ENCODE measurements at regions not wholly inside any gene's neighbourhood (a gene's known extent, or its start where the extent isn't known, plus 50 kb on each side); places are given as distances from the start of the nearest gene placed in this dataset.
"Not testable (repeated sequence)": the region's sequence is repeated elsewhere in the genome, so short reads cannot be mapped to it uniquely, and the experiment has no call there.

DNA sequence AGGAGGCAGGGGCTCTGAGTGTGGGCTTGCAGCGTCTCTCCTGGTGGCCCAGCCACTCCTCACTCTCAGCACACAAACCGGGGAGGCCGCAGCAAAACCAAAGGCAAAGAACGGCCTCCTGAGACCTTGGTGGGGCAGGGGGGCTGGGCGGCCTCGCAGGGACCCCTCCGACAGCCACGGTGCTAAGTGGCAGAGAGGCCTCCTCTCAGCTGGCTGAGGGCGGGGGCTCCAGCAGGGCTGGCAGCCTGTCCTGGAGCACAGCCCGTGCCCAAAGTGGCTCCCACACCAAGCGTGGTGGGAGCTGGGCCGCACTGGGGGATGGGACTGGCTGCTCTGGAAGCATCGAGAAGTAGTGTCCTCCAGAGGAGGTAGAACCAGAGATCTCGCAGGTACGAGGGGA lies 334.4 kb downstream of the QKI start:
- Histone ChIP-seq H3F3A (ENCODE audit: insufficient read depth) (no peaks in the 10 kb centered on the region), H3K79me2 (ENCODE audit: insufficient read depth, low read length) (no peaks in the 10 kb centered on the region), H3K9me2 (replicated peaks; ENCODE audit: insufficient read depth, low read length) (no peaks in the 10 kb centered on the region), H3K4me3 (ENCODE audit: insufficient read depth, low read length, poor library complexity, severe bottlenecking) (no peak overlapping the region), H3K9me3 (ENCODE audit: insufficient read depth, low read length) (no peaks in the 10 kb centered on the region), H3K9ac (ENCODE audit: low read length) (no peak overlapping the region), H4K20me1 (ENCODE audit: low read depth, low read length) (no peaks in the 10 kb centered on the region), H3K4me2 (ENCODE audit: low read depth, low read length, poor library complexity, severe bottlenecking) (no peak overlapping the region), H3K27me3 (ENCODE audit: low read length) (no peaks in the 10 kb centered on the region), H3K36me3 (ENCODE audit: low read length) (no peaks in the 10 kb centered on the region), H2AFZ (ENCODE audit: low read depth, low read length, severe bottlenecking) (no peak overlapping the region), H3K27ac (ENCODE audit: low read depth, low read length) (no peak overlapping the region)
- no peak for TF ChIP-seq EZH2phosphoT487 (conservative IDR thresholded peaks at IDR 0.05; ENCODE audit: low read length)
- TF ChIP-seq CTCF (IDR thresholded peaks at IDR 0.05; ENCODE audit: insufficient read depth, low read length, poor library complexity, severe bottlenecking): no peak

DNA sequence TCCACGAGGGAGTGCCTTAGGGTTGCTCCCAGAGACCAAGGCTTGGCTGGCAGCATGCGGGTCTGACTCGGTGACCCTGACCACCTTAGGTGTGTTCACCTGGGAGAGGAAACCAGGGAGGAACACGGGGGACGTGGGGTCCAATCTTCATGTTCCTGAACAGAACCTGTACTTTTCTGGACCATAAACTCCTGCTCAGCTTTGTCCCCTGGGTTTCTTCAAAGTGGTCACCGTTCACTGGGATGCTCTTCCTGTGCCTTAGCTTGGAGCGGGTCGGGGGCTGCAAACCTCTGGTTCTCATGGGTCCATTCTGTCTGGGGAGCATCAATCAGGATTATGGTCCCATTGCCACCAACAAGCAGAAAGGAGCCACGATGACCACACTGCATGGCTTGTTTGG lies 333.5 kb downstream of the QKI start:
- H3K27ac ChIP-seq (ENCODE audit: low read depth, low read length): no peak overlapping the region
- H3F3A ChIP-seq (ENCODE audit: insufficient read depth): no peaks in the 10 kb centered on the region
- H3K4me3 ChIP-seq (ENCODE audit: insufficient read depth, low read length, poor library complexity, severe bottlenecking): no peak overlapping the region
- H3K9ac ChIP-seq (ENCODE audit: low read length): no peak overlapping the region
- no peaks in the 10 kb centered on the region for H3K9me2 ChIP-seq (replicated peaks; ENCODE audit: insufficient read depth, low read length)
- no peaks in the 10 kb centered on the region for H3K79me2 ChIP-seq (ENCODE audit: insufficient read depth, low read length)
- no peaks in the 10 kb centered on the region for H4K20me1 ChIP-seq (ENCODE audit: low read depth, low read length)
- H3K4me2 ChIP-seq (ENCODE audit: low read depth, low read length, poor library complexity, severe bottlenecking): no peak overlapping the region
- H3K36me3 ChIP-seq (ENCODE audit: low read length): no peaks in the 10 kb centered on the region
- no peaks in the 10 kb centered on the region for H3K9me3 ChIP-seq (ENCODE audit: insufficient read depth, low read length)
- H3K27me3 ChIP-seq (ENCODE audit: low read length): no peaks in the 10 kb centered on the region
- no peak for TF ChIP-seq CTCF (IDR thresholded peaks at IDR 0.05; ENCODE audit: insufficient read depth, low read length, poor library complexity, severe bottlenecking)
- TF ChIP-seq EZH2phosphoT487 (conservative IDR thresholded peaks at IDR 0.05; ENCODE audit: low read length): no peak
- no peak overlapping the region for H2AFZ ChIP-seq (ENCODE audit: low read depth, low read length, severe bottlenecking)

DNA sequence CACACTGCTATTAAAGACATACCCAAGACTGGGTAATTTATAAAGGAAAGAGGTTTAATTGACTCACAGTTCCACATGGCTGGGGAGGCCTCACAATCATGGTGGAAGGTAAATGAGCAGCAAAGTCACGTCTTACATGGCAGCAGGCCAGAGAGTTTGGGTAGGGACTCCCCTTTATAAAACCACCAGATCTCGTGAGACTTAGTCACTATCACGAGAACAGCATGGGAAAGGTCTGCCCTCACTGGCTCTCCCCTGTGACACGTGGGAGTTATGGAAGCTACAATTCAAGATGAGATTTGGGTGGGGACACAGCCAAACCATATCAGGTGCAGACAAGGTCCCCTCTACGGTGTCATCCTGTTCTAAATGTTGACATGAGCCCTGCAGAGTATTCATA lies 332.5 kb downstream of the QKI start:
- not testable (repeated sequence) for H3K9me2 ChIP-seq (replicated peaks; ENCODE audit: insufficient read depth, low read length); H3K27ac ChIP-seq (ENCODE audit: low read depth, low read length); H2AFZ ChIP-seq (ENCODE audit: low read depth, low read length, severe bottlenecking); H3K79me2 ChIP-seq (ENCODE audit: insufficient read depth, low read length); H3K4me3 ChIP-seq (ENCODE audit: insufficient read depth, low read length, poor library complexity, severe bottlenecking); H3K4me2 ChIP-seq (ENCODE audit: low read depth, low read length, poor library complexity, severe bottlenecking); H3K9ac ChIP-seq (ENCODE audit: low read length); H3K9me3 ChIP-seq (ENCODE audit: insufficient read depth, low read length); H3K27me3 ChIP-seq (ENCODE audit: low read length); H4K20me1 ChIP-seq (ENCODE audit: low read depth, low read length); H3K36me3 ChIP-seq (ENCODE audit: low read length); H3F3A ChIP-seq (ENCODE audit: insufficient read depth)

DNA sequence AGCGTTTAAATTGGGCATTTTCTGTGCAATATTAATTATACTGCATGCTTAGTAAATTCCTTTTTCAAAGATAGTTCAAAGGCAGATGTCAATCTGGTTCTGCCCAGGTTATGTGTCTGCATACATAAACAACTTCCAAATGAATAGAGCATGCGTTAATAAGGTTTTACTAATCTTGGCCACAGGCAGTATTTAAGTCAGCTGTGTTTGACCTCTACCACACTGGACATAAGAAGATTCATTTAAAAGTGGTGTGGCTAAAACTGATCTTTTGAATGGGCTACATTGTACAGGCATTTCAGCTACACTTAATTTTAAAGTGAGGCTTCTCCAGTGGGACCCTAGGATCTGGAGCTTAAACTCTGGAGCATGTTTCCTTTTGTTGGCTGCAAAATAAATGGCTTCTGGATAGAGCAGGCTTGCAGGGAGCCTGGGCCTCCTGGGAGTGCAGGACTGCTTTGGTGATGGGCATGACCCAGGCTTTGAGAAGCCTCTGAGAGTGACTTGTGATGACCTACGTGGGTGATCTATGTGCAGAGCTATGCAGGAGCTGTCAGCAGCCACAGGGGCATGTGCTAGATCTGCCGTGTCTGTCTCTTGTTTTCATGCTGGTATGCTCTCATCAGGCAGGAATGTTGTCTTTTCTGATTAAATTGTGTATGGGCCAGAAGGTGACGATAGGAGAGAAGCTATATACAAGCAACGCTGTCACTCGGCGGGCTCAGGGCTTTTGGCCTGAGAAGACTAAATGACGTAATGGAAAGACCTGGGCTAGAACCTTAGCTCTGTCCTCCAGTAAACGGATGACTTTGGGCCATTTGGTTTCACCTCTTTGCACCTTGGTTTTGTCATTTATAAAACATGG lies 331.2 kb downstream of the QKI start:
- TF ChIP-seq EZH2phosphoT487 (conservative IDR thresholded peaks at IDR 0.05; ENCODE audit: low read length) (no peak), CTCF (IDR thresholded peaks at IDR 0.05; ENCODE audit: insufficient read depth, low read length, poor library complexity, severe bottlenecking) (no peak)
- Histone ChIP-seq H3K36me3 (ENCODE audit: low read length) (no peaks in the 10 kb centered on the region), H3K27ac (ENCODE audit: low read depth, low read length) (no peak overlapping the region), H2AFZ (ENCODE audit: low read depth, low read length, severe bottlenecking) (no peak overlapping the region), H4K20me1 (ENCODE audit: low read depth, low read length) (no peaks in the 10 kb centered on the region), H3K79me2 (ENCODE audit: insufficient read depth, low read length) (no peaks in the 10 kb centered on the region), H3K27me3 (ENCODE audit: low read length) (no peaks in the 10 kb centered on the region), H3K4me3 (ENCODE audit: insufficient read depth, low read length, poor library complexity, severe bottlenecking) (no peak overlapping the region), H3K9ac (ENCODE audit: low read length) (no peak overlapping the region), H3F3A (ENCODE audit: insufficient read depth) (no peaks in the 10 kb centered on the region), H3K9me3 (ENCODE audit: insufficient read depth, low read length) (no peaks in the 10 kb centered on the region), H3K9me2 (replicated peaks; ENCODE audit: insufficient read depth, low read length) (no peaks in the 10 kb centered on the region), H3K4me2 (ENCODE audit: low read depth, low read length, poor library complexity, severe bottlenecking) (no peak overlapping the region)
